ENCODE measurements at regions not wholly inside any gene's neighbourhood (a gene's known extent, or its start where the extent isn't known, plus 50 kb on each side); places are given as distances from the start of the nearest gene placed in this dataset.

- no peak for DNase-seq (ENCODE audit: low spot score)
These were observed 466.4 kb downstream of the NPHP4 start for GRCh38 chr1:5525597-5526384.

- no peak for DNase-seq (ENCODE audit: low spot score)
These were observed 469.6 kb downstream of the NPHP4 start for GRCh38 chr1:5522531-5523145.

GRCh38 chr1:5519366-5520135, 472.7 kb downstream of the NPHP4 start:
- DNase-seq (ENCODE audit: low spot score) = peak; percentile 10

GRCh38 chr1:5516756-5517155, 475.5 kb downstream of the NPHP4 start:
- DNase-seq (ENCODE audit: low spot score) = peak; percentile 25

- no peak for DNase-seq (ENCODE audit: low spot score)
These were observed 476.7 kb downstream of the NPHP4 start for GRCh38 chr1:5515501-5515900.

GRCh38 chr1:5514527-5515183, 477.6 kb downstream of the NPHP4 start:
- peak; percentile 73 for DNase-seq (ENCODE audit: low spot score)

- DNase-seq (ENCODE audit: low spot score) = no peak
These were observed 478.2 kb downstream of the NPHP4 start for GRCh38 chr1:5513846-5514526.

- no peak for DNase-seq (ENCODE audit: low spot score)
These were observed 479.0 kb downstream of the NPHP4 start for GRCh38 chr1:5513179-5513578.

- no peak for DNase-seq (ENCODE audit: low spot score)
These were observed 480.7 kb downstream of the NPHP4 start for GRCh38 chr1:5511381-5512097.

- DNase-seq (ENCODE audit: low spot score) = peak; percentile 70
These were observed 482.4 kb downstream of the NPHP4 start for GRCh38 chr1:5509664-5510452.

GRCh38 chr1:5508669-5509330, 483.4 kb downstream of the NPHP4 start:
- DNase-seq (ENCODE audit: low spot score) = no peak

GRCh38 chr1:5507340-5507739, 484.9 kb downstream of the NPHP4 start:
- no peak for DNase-seq (ENCODE audit: low spot score)

- no peak for DNase-seq (ENCODE audit: low spot score)
These were observed 485.6 kb downstream of the NPHP4 start for GRCh38 chr1:5506634-5507033.

GRCh38 chr1:5505944-5506343, 486.3 kb downstream of the NPHP4 start:
- DNase-seq (ENCODE audit: low spot score) = no peak

GRCh38 chr1:5504364-5504740, 487.9 kb downstream of the NPHP4 start:
- DNase-seq (ENCODE audit: low spot score) = no peak

- no peak for DNase-seq (ENCODE audit: low spot score)
These were observed 488.5 kb downstream of the NPHP4 start for GRCh38 chr1:5503556-5504363.

GRCh38 chr1:5502311-5503194, 489.7 kb downstream of the NPHP4 start:
- no peak for DNase-seq (ENCODE audit: low spot score)

Data from ureter (tissue), 1 donor.